HG03025 (cell line): ENCODE measurements at regions not wholly inside any gene's neighbourhood (a gene's known extent, or its start where the extent isn't known, plus 50 kb on each side); places are given as distances from the start of the nearest gene placed in this dataset.

Source experiments
- ATAC-seq: cut with Tn5 transposase; IDR thresholded peaks from one replicate; pipeline ENCODE4 v1.9.1; 2021; ENCODE audit warnings: mild to moderate bottlenecking, moderate library complexity; ENCODE audit not compliant: unreplicated experiment, low FRiP score

DNA sequence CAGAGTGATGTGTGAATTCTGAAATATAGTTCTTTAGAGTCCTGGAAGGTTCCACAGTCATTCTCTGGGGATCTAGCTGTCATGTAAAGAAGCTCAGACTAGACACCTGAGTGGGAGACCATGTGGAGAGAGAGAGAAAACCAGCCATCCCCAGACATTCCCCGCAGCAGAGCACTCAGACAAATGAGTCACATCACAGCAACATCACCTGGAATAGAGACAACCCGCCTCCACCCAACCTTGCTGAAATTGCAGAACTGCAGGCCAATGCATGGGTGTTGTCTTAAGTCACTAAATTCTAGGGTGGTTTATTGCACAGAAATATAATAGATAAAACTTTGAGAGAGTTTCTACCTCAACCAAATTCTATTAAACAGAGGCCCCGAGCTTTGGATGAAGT lies 392.0 kb upstream of the DYNLRB2 start:
- no peak for ATAC-seq

DNA sequence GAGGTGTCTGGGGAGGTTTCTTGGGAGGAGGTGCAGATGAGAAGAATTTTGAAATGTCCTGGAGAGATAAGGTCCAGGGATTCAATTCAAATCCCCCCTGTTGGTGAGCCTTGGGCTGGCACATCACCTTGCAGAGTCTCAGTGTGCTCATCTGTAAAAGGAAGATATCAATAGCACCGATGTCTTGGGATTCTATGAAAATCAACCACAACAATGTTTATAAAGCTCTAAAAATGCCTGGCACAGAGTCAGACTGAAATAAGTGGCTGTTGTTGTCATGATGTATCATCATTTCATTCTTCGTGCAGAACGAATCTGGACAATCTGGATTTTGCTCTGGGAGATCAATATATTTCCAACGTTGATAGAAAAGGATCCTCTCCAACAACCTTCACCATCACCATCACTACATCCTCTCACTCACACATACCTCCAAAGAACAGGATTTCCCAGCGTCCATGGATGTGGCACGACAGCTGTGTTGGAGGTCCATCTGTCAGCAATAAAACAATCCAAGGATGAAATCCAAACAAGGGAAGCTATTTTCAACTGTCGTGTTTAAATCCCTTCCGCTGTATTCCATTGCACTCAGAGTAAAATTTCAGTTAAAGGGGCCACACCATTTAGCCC lies 393.7 kb upstream of the DYNLRB2 start:
- no peak for ATAC-seq

DNA sequence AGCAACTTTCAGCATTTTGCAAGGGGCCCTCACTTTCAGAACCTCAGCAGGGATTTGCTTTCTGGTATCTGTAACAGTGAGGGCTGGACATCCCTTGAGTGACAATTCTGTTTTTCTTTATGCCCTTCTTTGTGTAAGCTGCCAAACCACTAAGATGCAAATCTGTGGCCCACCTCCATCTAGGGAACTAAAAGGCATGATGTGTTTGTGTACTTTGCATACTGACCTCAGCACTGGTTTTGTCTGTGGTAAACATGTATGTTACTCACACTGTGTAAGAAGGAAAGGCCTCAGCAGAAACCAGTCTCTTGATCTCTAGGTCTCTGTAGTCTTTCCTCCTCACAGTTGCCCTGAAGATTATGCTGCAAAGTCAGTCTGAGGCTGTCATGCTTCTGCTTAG lies 396.6 kb upstream of the DYNLRB2 start:
- peak; percentile 99 for ATAC-seq

DNA sequence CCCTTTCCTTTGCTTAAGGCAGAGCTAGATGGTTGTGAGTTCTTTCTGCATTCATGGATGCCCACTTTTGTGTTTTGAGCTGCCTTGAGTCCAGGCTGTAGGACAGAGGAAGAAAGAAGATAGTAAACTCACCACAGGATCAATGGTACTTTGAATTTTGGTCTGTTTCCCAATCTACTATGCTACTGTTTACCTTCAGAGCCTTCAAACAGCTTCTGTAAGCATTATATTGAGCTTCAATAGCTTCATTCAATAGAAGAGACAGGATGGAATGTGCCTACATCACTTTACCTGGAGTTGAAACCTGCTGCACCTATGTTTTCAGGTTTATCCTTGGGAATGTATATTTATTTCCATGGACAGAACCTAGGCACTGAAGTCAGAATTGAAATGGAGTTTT lies 397.9 kb upstream of the DYNLRB2 start:
- ATAC-seq: no peak

DNA sequence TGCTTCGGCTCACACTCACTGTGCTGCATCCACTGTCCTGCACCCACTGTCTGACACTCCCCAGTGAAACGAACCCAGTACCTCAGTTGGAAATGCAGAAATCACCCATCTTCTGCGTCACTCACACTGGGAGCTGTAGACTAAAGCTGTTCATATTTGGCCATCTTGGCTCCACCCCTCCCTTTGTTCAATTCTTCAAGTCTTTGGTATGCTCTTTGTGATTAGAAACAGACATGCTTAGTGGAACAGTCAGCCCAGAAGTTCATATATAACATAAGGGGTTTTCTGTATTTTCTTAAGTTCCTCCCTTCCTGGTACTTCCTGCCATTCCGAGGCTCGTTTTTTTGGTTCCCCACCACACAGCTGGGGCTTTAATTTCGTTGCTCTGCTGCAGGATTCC lies 398.5 kb upstream of the DYNLRB2 start:
- ATAC-seq: no peak

DNA sequence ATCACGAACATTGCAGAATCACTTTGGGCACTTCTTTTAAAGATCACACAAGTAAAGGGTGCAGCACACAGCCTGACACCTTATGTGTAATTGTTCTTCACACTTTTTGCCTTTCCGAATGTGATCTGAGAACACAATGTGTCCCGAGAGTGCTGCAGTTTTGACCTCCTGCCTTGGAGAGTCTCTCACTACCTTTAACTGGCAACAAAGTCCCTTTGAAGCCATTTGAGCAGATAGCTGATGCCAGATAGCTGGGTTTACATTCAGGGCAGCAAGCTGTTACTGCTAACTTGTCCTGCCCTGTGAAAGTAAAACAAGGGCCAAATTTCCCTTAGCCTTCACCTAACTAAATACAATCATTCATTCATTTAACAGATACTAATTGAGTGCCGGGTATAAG lies 411.0 kb upstream of the DYNLRB2 start:
- no peak for ATAC-seq

DNA sequence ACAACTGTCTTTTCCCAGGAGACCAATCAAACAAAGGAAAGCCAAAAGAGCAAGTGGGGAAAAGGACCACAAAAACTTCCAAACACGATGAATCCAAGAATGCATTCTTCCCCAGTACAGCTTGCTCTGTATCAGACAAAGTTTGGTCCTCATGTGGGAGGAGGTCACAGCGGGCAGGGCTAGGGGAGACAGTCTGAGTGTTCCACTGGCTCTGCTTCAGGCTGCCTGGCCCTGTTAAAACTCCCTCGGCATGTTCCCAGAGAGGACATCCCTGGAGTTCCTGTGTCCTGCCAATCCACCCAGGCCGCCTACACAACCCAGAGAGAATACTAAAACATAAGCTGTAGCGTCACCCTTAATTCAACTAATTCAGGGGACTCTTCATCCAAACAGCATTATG lies 415.1 kb upstream of the DYNLRB2 start:
- no peak for ATAC-seq

DNA sequence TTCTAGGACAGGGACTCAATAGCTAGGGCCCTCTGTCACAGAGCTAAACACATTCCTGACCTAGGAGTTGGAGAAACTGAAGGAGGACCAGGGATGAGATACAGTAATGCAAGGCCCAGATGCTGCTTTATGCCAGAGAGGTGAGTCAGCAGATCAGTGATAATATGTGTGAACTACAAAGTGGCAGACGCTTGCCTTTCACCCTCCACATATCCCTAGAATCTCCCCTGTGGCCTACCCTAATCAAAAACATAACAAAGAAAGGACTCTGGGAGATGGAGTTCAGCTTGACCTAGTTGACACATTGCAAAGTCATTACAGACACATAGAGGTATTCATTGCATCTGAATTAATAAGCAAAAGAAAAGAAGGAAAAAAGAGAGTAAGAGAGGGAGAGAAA lies 417.6 kb upstream of the DYNLRB2 start:
- ATAC-seq: no peak

DNA sequence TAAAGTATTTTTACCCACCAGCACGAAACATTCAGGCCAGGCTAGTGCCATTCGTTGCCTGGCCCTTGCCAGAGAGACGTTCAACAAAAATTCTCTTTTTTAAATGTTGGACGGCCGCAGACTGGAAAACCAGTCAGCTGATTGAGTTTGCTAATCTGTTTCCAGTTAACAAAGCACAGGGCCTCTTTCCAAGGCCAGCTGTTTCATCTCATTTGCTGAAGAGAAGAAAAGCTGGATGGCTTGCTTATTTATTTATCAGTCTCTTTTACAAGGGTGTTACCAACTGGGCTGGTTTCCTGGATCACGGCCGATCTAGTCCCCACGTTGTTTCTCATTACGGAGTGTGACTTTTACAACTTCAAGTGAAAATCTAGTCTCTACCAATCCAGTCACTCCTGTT lies 418.7 kb upstream of the DYNLRB2 start:
- ATAC-seq: no peak

DNA sequence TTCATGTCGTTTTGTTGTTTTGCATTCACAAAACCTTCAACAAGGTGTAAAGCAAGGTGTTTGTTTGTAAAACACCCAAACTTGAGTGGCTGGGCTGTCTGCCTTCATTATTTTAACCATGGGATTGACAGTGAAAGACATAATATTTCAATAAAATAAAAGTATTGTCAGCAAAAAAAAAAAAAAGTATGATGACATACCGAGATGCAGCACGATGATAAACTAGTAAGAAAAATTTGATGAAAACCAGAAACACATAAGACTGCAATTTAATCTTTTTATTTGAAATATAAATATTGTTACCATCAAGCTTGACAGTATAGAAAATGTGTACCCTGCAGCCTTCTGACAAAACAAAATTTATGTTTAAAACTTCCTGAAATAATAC lies 419.3 kb upstream of the DYNLRB2 start:
- no peak for ATAC-seq

DNA sequence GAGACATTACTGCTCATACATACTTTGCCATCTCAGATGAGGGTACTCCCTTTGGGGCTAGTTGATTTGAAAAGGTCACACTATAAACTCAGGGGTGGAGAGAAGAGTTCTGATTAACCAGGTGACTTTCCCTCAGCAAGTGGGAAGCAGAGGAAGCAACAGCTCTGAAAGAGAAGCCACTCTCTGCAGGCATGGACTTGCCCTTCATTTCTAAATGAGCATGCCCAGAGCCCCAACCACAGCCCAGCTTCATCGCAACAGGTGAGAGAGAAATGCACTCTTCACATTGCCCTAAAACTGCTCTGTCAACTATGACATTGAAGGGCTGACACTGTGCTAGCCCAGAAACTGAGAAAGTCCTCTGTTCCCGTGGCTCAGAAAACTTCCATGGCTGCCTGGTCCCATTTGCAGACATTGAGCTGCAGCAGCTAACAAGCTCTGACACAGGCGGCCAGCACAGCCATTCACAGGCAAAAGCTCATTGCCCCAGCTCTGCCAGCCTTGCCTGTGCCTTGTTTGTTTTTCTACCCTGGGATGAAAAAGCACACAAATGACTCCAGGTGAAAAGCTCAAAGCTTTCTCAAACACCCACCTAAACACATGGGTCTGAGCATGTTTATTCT lies 419.8 kb upstream of the DYNLRB2 start:
- no peak for ATAC-seq

DNA sequence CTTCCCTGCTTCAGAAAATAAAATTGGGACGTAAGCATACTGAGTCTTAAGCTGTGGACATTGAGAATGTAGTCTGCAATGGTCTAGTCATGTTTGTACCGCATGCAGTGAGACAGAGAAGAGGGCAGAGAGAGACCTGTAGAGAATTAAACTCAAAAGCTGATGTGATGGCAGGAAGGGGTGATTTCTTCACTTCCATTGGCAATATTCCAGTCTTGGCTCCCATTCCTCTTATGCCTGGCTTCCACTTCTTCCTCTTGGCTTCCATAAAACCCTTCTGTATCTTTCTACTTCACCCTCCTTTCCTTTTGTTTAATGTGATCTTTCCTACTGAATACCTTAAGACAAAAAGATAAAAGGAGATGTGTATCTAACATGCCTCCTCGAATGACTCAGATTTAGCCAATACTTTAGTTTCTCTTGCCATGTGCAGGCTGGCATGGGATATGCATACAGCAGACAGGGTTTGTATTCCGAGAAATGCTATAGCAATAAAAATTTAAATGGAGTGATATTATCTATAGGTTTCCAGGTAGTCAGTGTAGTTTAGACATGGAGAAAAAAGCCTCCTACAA lies 423.1 kb upstream of the DYNLRB2 start:
- ATAC-seq: no peak

DNA sequence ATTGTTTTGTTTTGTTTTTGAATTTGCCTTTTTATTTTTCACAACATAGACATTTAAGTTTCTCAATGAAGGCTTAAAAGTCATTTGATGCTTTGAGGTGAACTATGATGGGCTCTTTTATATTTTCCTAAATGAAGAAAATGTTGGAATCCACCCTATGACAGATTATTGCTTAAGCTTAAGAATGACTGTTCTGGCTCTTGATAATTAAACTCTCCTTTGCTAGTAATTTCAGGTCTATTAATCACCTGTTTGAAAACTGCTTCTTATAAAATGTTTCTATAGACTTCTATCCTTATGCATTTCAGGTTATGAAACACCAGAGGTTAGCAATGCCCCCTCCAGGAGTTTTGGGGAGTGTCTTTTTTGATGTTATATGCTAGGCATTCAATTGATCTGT lies 424.1 kb upstream of the DYNLRB2 start:
- no peak for ATAC-seq

DNA sequence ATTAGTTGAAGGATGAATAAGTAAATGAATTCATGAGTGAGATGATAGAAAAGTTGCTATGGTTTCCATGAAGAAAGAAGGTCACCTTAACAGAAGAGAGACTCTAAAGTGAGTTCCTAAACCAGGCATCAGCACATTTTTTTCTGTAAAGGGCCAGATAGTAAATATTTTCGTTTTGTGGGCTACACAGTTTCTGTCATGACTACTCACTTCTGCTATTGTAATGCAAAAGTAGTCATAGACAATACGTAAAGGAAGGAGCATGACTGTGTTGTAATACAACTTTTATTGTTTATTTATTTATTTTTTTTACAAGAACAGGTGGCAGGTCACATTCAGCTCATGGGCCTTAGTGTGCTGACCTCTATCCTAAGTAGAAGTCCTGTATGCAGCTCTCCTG lies 426.1 kb upstream of the DYNLRB2 start:
- peak; percentile 81 for ATAC-seq

DNA sequence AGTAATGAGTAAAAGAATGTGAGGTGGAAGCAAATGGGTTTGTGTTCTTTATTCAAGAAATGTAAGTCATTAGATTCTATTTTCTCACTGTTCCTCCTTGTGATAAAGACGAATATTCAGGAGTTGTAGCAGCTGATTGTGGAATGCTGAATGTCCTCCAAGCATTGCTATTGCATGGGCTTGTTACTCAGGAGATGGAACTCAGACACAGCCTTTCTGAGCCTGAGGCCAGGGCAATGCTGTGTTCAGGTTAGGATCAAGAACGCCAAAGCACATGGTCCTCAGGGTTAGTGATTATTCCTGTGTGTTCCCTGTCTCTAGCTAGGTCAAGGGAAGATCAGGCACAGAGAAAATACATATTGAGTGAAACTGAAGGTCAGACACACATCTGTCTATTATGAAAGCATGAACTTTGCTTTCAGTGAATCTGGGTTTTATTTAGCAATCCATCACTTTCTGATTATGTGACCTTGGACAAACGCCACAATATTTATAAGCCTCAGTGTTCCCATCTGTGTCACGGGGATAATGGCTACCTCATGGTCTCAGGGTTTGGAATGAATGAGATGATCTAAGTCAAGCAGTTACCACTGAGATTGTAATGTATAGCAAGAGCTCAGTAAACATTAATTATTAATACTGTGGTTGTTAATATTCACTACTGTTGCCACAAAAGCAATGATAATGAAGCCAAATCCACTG lies 426.8 kb upstream of the DYNLRB2 start:
- no peak for ATAC-seq

DNA sequence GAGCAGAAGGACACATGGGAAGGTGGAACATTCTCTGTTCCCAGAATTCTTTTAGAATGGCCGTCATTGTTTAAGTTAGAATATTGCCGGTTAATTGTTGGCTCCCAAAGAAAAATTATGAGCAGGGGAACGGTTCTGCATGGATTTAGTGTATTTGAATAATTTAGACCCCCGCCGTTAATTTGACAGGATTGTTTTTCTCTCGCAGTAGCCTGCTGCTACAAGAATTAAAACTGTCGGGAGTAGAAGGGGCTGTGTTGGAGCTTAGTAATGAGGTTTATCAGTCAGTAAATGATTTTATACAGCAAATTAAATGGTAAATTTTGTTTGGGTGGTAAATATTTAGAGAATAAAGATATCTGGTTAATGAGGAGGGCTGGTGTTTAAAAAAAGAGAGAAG lies 431.2 kb upstream of the DYNLRB2 start:
- no peak for ATAC-seq

DNA sequence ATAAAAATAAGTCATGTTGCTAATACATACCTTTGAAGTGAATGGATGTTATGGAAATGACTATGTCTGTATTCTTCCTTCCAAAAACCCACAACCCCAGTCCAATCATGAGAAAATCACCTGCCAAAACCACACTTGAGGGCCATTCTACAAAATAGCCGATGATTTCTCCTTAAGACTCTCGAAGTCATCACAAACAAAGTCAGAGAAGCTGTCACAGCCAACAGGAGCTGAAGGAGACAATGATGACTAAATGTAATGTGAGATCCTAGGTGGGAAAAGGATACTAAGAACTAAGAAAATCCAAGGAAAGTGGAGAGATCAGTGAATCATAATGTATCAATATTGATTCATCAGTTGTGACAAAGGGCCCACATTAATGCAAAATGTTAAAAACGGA lies 432.9 kb upstream of the DYNLRB2 start:
- ATAC-seq: no peak

DNA sequence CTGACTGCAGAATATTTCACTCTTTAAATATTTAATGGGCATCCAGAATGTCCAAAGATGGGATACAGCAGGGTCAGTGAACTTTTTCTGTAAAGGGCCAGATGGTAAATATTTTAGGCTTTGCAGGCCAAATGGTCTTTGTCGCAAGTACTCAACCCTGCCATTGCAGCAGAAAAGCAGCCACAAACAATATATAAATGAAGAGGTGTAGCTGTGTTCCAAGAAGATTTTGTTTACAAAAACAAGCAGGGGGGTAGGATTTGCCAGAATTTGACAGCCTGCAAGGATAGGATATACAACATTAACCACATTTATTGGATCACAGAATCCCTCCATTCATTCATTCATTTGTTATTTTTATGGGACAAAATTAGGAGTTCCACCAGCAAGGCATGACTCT lies 435.0 kb upstream of the DYNLRB2 start:
- no peak for ATAC-seq

DNA sequence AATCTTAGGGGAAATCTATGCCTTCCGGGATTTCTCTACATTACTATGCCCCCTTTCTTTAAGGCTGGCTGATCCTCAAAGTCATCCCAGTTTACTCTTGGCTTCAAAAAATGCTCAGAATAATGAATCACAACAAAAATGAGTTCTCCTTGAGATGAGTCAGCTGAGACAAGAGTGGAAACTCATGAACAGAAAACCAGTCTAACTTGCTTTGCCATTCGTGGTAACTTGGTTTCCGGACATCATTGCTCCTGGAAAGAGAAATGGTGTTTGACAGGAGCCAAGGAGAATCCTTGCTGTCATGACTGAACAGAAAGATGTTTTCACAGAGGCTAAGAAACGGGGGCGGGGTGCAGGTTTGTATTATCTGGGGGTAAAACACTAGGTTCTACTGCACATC lies 435.6 kb upstream of the DYNLRB2 start:
- ATAC-seq: no peak

DNA sequence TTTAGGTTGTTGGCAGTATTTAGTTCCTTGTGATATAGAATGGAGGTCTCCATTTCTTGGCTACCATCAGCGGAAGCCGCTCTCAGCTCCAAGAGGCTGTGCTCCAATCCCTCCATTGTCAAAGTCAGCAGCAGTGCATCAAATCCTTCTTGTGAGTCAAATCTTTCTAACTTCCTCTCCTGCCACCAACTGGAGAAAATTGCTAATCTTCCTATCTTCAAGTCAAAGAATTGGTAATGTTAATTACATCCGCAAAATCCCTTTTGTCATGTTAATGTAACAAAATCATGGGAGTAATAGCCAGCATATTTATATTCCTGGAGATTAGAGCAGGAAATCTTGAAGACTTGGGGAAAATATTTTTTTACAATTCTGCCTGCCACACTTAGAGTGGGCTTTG lies 436.4 kb upstream of the DYNLRB2 start:
- no peak for ATAC-seq

DNA sequence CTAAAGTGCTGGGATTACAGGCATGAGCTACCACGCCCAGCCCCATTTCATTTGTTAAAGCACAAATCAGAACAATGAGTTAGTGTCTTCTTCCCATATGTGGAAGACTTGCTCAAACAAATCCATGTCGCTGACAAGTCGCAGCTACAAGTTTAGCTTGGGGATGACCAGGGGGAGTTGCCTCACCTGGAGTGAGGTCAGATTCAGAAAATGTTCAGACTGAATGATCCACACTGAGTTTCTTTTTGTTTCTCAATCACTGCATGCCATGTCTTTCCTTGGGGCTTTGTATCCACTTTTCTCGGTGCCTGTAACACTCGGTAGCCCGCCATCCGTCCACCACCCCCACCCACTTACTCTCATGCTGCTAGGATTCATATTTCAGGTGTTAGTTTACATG lies 437.3 kb upstream of the DYNLRB2 start:
- no peak for ATAC-seq
